ENCODE measurements at regions not wholly inside any gene's neighbourhood (a gene's known extent, or its start where the extent isn't known, plus 50 kb on each side); places are given as distances from the start of the nearest gene placed in this dataset.

DNA sequence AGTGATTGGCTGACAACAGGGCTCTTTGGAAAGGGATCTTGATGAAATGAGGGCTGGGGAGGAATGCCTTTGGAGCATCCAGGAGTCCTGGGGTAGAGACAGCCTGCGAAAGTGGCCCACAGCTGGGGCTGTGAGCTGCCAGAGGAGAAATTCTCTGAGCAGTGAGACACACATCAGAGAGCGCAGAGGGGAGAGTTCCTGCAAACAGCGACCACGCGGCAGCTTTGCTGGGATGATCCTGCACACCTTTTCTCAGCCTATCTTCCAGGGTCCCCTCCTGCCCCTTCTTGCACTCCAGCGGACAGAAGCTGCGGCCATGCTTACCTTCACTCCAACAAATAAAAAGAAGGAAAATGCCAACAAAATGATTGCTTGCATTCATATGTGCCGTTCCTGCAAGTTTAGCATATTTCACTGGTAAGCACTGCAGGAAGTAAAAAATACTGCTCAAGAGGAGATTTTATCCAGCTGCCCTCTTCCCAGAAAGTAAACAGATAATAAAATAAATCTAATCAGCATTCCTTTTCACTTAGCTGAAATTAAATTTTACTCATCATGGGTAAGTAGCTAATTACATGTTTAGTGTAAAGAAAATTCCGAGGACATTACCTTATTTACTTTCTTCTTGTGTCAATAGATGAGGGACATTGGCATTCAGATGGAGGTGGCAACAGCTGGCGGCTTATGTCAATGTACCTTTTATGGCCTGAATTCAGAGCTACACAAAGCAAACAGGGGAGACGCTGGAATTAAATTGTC, 339.9 kb upstream of the ARID1B start:
- TF ChIP-seq, protein P1, sequence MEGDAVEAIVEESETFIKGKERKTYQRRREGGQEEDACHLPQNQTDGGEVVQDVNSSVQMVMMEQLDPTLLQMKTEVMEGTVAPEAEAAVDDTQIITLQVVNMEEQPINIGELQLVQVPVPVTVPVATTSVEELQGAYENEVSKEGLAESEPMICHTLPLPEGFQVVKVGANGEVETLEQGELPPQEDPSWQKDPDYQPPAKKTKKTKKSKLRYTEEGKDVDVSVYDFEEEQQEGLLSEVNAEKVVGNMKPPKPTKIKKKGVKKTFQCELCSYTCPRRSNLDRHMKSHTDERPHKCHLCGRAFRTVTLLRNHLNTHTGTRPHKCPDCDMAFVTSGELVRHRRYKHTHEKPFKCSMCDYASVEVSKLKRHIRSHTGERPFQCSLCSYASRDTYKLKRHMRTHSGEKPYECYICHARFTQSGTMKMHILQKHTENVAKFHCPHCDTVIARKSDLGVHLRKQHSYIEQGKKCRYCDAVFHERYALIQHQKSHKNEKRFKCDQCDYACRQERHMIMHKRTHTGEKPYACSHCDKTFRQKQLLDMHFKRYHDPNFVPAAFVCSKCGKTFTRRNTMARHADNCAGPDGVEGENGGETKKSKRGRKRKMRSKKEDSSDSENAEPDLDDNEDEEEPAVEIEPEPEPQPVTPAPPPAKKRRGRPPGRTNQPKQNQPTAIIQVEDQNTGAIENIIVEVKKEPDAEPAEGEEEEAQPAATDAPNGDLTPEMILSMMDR (IDR thresholded peaks at IDR 0.05): no peak
- no peak for TF ChIP-seq POLR2A (IDR thresholded peaks at IDR 0.05)
- TF ChIP-seq EP300 (IDR thresholded peaks at IDR 0.05): no peak
- no peak for TF ChIP-seq POLR2AphosphoS5 (IDR thresholded peaks at IDR 0.05)

All from sigmoid colon (tissue), 4 donors.